ENCODE measurements at regions not wholly inside any gene's neighbourhood (a gene's known extent, or its start where the extent isn't known, plus 50 kb on each side); places are given as distances from the start of the nearest gene placed in this dataset.

GRCh38 chr1:58430421-58431275 is 115.9 kb downstream of the OMA1 start:
- no peak for ATAC-seq
- TF ChIP-seq TSHZ2 (CRISPR knock-in tag; IDR thresholded peaks at IDR 0.05) (no peak), ZNF8 (CRISPR knock-in tag; IDR thresholded peaks at IDR 0.05) (no peak), RARB (CRISPR knock-in tag; IDR thresholded peaks at IDR 0.05) (no peak), CSRNP3 (CRISPR knock-in tag; IDR thresholded peaks at IDR 0.05) (no peak), OSR1 (CRISPR knock-in tag; IDR thresholded peaks at IDR 0.05) (no peak), ARNTL (CRISPR knock-in tag; IDR thresholded peaks at IDR 0.05; ENCODE audit: borderline replicate concordance, low read depth) (no peak), ZNF565 (CRISPR knock-in tag; conservative IDR thresholded peaks at IDR 0.05; ENCODE audit: low read depth) (no peak), TOX (CRISPR knock-in tag; IDR thresholded peaks at IDR 0.05; ENCODE audit: borderline replicate concordance) (no peak), SNAI2 (CRISPR knock-in tag; IDR thresholded peaks at IDR 0.05) (no peak), ZC3H10 (CRISPR knock-in tag; IDR thresholded peaks at IDR 0.05) (no peak), CREB5 (CRISPR knock-in tag; IDR thresholded peaks at IDR 0.05; ENCODE audit: low read depth) (no peak), TCF4 (CRISPR knock-in tag; IDR thresholded peaks at IDR 0.05; ENCODE audit: borderline replicate concordance) (no peak)

DNA sequence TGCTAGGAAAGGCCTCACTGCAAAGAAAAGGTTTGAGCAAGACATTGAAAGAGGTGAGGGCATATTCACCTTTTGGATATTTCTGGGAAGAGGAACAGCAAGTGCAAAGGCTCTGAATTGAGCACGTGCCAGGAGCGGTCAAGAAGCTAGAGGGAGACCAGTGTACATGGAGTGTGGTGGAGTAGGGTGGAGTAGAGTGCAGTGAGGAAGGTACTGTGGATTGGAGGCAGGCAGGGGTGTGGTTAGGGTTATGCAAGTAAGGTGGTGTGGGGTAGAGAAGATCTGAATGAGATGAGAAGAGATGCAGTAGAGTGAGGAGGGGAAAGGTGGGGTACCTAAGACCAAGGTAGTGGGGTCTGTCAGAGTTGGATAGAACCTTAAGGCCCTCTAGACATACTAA is 119.6 kb downstream of the OMA1 start:
- TF ChIP-seq SNAI2 (CRISPR knock-in tag; IDR thresholded peaks at IDR 0.05) (no peak), BACH2 (CRISPR knock-in tag; IDR thresholded peaks at IDR 0.05; ENCODE audit: borderline replicate concordance) (no peak), TCF4 (CRISPR knock-in tag; IDR thresholded peaks at IDR 0.05; ENCODE audit: borderline replicate concordance) (no peak), RARB (CRISPR knock-in tag; IDR thresholded peaks at IDR 0.05) (no peak), ZNF565 (CRISPR knock-in tag; conservative IDR thresholded peaks at IDR 0.05; ENCODE audit: low read depth) (no peak), GLIS3 (CRISPR knock-in tag; IDR thresholded peaks at IDR 0.05) (no peak), CSDC2 (CRISPR knock-in tag; IDR thresholded peaks at IDR 0.05) (no peak)
- ATAC-seq, result no peak

DNA sequence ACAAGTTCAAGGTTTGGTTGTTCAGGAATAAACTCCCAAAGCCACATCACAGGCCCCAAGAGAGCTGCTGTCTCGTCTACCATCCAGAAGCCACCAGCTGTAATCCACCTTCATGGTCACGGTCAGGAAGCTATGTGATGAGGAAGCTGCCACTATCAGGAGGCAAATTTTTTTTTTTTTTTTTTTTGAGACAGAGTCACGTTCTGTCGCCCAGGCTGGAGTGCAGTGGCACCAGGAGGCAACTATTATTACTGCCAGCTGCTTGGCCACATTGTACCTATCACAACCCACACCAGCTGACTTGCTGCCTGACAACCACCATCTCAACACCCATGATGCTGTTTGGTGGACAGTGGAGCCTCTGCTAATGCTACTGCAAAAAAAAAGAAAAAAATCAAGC is 124.1 kb downstream of the OMA1 start:
- no peak for TF ChIP-seq ISL1 (CRISPR knock-in tag; IDR thresholded peaks at IDR 0.05)
- no peak for TF ChIP-seq OSR1 (CRISPR knock-in tag; IDR thresholded peaks at IDR 0.05)
- TF ChIP-seq SNAI2 (CRISPR knock-in tag; IDR thresholded peaks at IDR 0.05), result no peak
- no peak for TF ChIP-seq CSDC2 (CRISPR knock-in tag; IDR thresholded peaks at IDR 0.05)
- no peak for TF ChIP-seq ZC3H10 (CRISPR knock-in tag; IDR thresholded peaks at IDR 0.05)
- TF ChIP-seq PPARA (CRISPR knock-in tag; IDR thresholded peaks at IDR 0.05; ENCODE audit: borderline replicate concordance), result no peak
- no peak for TF ChIP-seq ESRRG (CRISPR knock-in tag; IDR thresholded peaks at IDR 0.05)
- no peak for TF ChIP-seq TOX (CRISPR knock-in tag; IDR thresholded peaks at IDR 0.05; ENCODE audit: borderline replicate concordance)
- no peak for TF ChIP-seq CREB5 (CRISPR knock-in tag; IDR thresholded peaks at IDR 0.05; ENCODE audit: low read depth)
- no peak for TF ChIP-seq GLIS3 (CRISPR knock-in tag; IDR thresholded peaks at IDR 0.05)
- TF ChIP-seq TSHZ2 (CRISPR knock-in tag; IDR thresholded peaks at IDR 0.05), result no peak
- TF ChIP-seq ZFP3 (CRISPR knock-in tag; IDR thresholded peaks at IDR 0.05), result no peak
- TF ChIP-seq PATZ1 (CRISPR knock-in tag; IDR thresholded peaks at IDR 0.05; ENCODE audit: borderline replicate concordance), result no peak
- no peak for TF ChIP-seq ZNF70 (CRISPR knock-in tag; IDR thresholded peaks at IDR 0.05)
- no peak for TF ChIP-seq TCF4 (CRISPR knock-in tag; IDR thresholded peaks at IDR 0.05; ENCODE audit: borderline replicate concordance)
- no peak for TF ChIP-seq ZFP30 (CRISPR knock-in tag; IDR thresholded peaks at IDR 0.05)
- no peak for TF ChIP-seq RARB (CRISPR knock-in tag; IDR thresholded peaks at IDR 0.05)
- no peak for TF ChIP-seq ZNF565 (CRISPR knock-in tag; conservative IDR thresholded peaks at IDR 0.05; ENCODE audit: low read depth)
- ATAC-seq, result no peak
